HuH-7 (cell line): ENCODE measurements at regions not wholly inside any gene's neighbourhood (a gene's known extent, or its start where the extent isn't known, plus 50 kb on each side); places are given as distances from the start of the nearest gene placed in this dataset.
"Not testable (repeated sequence)": the region's sequence is repeated elsewhere in the genome, so short reads cannot be mapped to it uniquely, and the experiment has no call there.

Experiments
- DNase-seq: peaks from one replicate; pipeline ENCODE4 v3.0.0; 2011; ENCODE audit warnings: low spot score

DNA sequence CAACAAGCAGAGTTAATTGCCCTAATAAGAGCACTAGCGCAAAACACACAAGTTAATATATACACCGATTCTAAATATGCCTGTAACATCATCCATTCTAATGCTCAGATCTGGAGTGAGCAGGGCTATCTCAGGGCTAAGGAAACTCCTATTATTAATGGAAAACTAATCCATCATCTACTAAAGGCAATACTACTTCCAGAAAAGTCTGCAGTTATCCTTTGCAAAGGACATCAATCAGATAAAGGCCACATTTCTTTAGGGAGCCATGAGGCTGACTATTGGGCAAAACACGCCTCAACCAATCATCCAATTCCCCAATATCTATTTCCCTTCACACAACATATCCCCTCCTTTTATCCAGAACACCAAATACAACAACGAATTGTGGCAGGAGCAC lies 1032.3 kb upstream of the NUDT12 start:
- no peak for DNase-seq

GRCh38 chr5:104576677-104577076 lies 1014.1 kb upstream of the NUDT12 start:
- DNase-seq, result no peak

DNA sequence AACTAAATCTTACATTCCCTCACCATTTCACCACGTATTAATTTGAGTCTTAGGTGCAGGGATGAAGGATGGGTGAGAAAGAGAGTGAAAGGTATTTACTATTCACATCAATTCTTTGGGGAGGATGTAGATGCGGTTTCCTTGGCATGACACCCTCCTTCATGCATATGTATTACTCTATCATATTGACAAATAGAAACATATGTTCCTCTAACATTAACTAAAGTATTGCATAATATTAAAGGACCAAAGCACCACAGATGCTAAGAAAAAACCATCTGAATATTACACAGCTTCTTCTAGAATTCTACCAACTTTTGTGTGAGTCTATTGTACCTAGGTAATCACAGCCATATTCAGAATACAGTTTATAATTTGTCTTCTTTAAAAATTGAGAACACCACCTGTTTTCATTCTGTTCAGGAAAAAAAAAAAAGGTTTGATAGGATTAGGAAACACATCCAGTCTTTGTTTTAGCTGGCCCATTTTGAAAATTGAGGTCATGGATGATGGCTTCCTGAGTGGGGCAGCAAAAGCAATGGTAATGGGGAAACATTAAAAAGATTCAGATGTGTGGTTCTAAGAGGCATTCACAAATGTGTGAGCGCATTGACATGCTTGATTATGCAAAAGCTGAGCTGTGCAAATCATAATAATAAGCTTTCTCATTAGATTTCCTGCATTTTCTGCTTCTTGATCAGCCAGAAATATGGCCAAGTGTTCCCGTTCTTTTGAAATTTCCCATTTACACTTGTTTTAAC lies 1011.5 kb upstream of the NUDT12 start:
- DNase-seq, result no peak

- DNase-seq, result no peak
Measured at GRCh38 chr5:104569621-104570020, 1007.0 kb upstream of the NUDT12 start.

DNA sequence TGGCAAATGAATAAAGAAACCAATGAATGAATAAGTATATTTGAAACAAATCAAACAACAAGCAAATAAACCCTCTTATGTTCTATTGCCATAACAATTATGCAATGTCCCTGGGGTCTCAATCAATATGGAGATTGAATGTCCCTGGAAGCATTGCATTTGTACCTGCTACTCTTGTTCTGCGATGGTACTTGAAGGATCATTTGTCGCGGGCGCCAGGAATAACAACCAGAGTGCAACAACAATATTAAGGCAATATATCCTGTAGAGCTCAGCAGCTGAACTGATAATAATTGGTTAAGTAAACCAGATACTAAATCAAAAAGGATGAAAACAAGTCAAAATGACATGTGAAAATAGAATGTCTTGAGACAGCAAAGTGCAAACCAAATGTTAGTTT lies 1001.9 kb upstream of the NUDT12 start:
- DNase-seq, result no peak

- no peak for DNase-seq
Measured at GRCh38 chr5:104556957-104557356, 994.4 kb upstream of the NUDT12 start.

GRCh38 chr5:104551628-104552027 lies 989.0 kb upstream of the NUDT12 start:
- DNase-seq, result no peak

DNA sequence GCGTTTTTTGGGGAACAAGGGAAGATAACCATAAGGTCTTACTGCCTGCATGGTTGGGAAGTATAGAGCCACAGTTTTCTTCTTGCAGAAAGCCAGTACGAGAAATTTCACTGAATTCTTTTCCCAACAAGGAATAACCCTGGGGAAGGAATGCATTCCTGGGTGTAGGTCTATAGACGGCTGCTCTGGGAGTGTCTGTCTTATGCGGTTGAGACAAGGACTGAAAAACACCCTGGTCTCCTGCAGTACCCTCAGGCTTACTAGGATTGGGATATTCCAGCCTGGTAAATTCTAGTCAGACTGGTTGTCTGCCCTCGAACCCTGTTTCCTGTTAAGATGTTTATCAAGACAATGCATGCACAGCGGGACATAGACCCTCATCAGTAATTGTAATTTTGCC lies 984.3 kb upstream of the NUDT12 start:
- not testable (repeated sequence) for DNase-seq

DNA sequence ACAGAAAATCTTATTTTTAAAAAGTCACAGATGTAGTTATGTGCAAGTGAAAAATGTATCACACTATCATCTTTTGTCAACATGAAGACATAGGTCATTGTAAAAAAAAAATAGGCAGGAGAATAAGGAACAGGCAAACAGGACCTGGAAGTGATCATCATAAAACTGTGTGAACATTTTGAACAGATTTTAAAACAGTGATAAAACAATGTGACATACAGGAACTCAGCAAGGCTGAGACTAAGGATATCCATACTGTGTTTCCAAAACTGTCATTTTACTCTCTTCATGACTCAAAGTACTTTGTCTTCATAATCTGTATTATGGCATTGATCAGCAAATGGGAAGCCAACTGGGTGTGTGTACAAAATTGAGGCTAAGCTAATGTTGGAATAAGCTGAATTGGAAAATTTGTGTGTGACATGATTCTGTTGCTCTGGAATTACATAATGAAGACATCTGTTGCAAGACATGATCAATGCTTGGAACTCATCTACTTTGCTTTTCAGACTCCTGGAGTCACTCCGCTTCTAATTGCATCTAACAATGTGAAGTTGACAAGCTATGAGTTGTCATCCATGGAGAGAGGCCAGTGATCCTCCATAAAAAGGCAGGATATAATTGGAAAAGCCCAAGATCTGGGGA lies 978.7 kb upstream of the NUDT12 start:
- no peak for DNase-seq

- no peak for DNase-seq
Measured at GRCh38 chr5:104540448-104540847, 977.9 kb upstream of the NUDT12 start.

GRCh38 chr5:104539618-104540350 lies 977.2 kb upstream of the NUDT12 start:
- DNase-seq, result no peak

DNA sequence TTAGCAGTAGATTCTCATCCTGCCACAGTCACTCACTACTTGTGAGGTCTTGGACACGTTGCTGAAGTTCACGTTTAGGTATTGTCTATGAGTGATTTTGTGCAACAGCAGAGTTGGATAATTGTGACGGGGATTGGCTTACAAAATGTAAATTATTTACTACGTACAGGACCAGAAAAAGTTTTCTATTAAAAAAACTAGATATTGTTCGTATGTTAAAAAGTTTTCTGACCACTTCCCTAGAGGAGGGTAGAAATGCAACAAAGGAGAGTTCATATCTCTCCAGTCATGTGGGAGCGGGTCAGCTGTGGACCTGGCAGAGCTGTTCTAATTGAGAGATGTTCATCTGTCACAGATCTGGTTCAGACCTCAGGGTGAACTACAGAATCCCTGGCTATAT lies 976.1 kb upstream of the NUDT12 start:
- no peak for DNase-seq

DNA sequence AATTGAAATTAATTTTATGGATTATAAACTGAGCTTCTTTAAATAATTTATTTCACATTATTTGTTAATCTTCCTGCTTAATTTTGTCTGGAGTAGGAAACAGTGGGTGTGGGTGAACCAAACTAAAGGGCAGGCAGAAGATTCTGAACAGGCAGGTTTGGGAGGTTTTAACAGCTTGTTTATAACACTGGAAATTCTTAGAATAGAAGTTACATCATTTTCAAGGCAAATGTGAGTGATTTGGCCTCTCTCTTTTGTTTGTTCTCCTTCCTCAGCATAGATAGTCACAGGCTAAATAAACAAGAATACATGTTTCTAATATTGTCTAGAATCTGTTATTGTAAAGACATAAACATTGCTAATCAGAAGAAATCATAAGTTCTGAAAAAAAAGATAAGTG lies 970.9 kb upstream of the NUDT12 start:
- no peak for DNase-seq

DNA sequence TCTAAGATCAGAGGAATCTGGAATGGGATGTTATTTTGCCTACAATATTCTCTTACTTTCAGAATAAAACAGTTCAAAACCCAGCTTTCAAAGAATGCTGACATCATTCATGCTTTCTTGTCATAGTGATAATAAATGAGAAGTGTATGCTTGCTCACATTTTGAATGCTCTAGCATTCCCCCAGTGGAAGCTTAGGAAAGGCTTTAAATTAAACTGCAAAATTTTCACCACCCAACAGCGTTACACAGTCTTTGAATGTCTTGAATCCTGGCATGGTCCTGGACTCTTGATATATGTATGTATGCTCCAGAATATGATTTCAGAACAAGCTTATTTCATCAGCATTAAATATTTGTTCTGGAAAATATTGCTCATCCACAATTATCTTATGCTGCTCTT lies 964.3 kb upstream of the NUDT12 start:
- no peak for DNase-seq

DNA sequence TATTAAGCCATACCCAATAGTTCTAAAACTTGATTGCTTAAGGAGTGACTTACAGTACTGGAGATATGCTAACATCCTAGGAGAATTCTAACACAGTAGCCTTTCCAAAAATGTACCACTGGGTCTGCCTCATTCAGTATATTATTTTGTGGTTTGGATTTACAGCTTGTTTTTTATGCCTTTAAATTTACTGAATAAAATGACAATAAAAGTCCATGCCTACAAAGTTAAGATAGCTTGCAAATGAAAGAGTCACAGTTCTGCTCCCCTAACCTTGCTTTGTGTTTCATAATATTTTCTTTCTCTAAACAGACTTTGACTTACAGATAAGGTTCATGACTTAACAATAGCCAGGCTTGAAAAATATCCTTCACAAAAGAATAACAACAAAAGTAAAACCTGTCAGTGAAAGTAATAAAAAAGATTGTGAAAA lies 951.1 kb upstream of the NUDT12 start:
- no peak for DNase-seq

GRCh38 chr5:104513121-104513602 lies 950.6 kb upstream of the NUDT12 start:
- no peak for DNase-seq

DNA sequence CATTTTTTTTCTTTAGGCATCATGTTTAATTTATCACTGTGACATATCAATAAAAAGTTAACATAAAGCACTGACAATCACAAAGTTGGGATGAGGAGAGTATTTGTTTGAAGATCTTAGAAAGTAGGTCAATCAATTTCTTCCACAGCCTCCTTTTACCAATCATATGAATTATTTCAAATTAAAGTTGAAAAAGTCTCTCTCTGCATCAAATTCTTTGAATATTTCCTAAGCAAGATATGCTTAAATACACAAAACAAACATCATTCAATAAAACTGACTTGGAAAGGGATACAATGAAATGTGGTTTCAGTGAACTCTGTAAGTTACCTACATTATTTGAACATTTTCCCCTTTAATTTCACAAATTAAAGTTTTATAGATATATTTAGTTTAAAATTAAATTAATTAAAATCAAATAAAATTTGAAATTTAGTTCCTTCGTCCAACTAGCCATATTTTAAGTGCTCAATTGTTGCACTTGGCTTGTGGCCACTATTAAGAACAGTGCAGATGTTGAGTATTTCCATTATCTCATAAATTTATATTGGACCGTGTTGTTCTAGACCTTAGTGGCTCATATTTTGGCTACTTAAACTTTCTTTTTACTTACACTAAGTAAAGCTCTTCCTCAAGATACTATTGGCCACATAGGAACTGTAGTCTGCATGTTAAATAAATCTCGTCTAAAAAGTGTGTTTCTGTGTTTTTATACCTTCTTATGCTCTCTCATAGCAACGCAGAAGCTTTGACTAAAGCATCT lies 949.7 kb upstream of the NUDT12 start:
- DNase-seq, result no peak

DNA sequence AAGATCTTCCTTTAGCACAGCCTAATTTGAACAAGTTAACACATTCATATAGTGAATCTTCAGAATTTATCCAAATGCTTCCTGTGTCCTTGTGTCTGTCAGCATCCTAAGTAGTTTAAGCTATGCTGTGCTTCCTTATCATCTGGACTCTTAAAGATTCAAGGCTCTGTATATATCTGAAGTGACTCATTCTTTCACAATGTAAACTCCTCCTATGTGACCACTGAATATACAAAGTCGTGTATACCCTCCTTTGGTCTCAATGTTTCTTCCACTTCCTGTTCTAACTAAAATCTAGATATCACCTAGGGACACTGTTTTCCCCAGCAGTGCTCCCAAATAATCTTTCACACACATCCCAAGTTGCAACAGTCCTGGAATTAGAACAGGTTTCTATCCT lies 935.7 kb upstream of the NUDT12 start:
- no peak for DNase-seq

DNA sequence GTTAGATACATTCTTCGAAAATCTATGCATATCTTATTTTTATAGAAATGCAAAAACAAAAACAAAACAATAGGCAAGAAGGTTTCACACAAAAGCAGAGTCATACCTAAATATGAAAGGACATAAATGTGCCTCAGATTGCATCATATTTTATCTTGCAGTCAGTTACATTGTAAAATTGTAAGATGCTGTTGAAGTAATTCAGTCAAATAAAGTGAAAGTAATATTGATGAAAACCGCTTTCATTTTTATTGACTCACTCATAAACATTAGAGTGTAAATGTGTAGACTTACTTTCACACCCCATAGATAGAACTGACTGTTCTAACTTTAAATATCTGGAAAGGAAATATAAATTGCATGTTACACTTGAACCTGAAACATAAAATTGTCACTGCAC lies 931.5 kb upstream of the NUDT12 start:
- no peak for DNase-seq

- no peak for DNase-seq
Measured at GRCh38 chr5:104472811-104473210, 910.2 kb upstream of the NUDT12 start.

DNA sequence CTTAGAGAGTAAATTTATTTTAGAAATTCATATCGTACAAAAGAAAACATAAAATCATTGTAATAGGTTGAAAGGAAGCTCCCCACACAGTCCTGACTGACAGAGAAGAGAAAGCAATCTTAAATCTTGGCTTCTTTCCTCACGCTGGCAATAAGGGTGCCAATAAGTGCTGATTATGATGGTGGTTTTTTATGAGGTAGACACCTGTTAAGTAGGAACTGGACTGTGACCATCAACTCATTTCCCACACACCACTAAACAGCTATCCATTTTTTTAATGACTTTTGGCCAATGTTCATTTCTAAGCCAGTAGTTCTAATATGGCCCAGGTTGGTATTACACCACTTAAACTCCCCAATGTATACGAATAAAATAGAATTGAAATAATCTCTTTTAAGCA lies 893.5 kb upstream of the NUDT12 start:
- no peak for DNase-seq

DNA sequence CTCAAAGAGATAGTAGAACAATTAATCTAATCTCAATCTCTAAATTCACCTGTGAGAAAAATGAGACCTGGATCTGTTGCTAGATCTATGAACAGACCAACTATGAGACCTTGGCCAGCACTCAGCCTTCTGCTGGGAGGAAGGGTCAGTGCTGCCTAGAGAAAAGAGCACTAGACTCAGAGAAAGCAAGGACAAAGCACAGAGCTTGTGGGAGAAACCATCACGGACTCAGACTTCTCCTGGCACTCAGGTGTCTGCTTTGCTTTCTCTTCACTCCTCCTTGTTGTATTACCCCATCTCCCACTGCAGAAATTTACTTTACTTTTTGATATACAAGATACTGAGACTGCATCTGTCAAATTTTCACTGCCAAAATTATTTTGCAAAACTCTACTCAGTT lies 890.0 kb upstream of the NUDT12 start:
- no peak for DNase-seq
